Astrocyte (in vitro differentiated cells and primary cell): ENCODE measurements at regions not wholly inside any gene's neighbourhood (a gene's known extent, or its start where the extent isn't known, plus 50 kb on each side); places are given as distances from the start of the nearest gene placed in this dataset.

Experiments
- EZH2 ChIP-seq: IDR thresholded peaks from 2 replicates; pipeline ENCODE4 v1.6.1; 2012; ENCODE audit warnings: mild to moderate bottlenecking, low read length, inconsistent platforms; ENCODE audit not compliant: insufficient read depth
- TF ChIP-seq, protein P1 (sequence below): IDR thresholded peaks from 2 replicates; pipeline ENCODE4 v1.5.1; 2011; ENCODE audit warnings: low read depth, mild to moderate bottlenecking, inconsistent platforms, low read length, moderate library complexity; ENCODE audit not compliant: insufficient read depth

DNA sequence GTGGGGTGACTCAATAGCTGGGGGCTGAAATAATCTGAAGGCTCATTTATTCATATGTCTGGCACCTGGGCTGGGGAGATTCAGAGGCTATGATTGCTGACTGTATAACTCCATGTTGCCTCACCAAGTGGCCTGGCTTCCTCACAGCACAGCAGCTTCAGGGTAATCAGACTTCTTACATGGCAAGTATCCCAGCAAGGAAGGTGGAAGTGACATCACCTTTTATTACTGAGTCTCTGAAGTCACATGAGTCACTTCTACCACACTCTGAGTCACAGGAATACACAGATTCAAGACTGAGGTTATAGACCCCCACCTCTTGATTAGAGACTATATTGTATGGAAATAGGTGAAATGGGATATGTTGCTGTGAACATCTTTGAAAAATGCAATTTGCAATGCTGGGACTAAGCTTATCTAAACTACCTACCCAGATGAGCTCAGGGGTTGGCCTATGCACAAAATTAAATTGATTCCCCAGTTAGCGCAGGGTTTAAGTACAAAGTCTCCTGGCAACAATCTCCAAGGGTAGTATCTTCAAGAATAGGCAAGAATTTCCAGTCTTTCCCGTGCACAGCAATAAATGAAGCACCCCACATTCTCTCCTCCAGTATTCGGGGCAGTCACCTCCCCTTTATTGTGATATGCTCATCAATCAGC, 553.1 kb downstream of the LRRC70 start:
- TF ChIP-seq, protein P1, sequence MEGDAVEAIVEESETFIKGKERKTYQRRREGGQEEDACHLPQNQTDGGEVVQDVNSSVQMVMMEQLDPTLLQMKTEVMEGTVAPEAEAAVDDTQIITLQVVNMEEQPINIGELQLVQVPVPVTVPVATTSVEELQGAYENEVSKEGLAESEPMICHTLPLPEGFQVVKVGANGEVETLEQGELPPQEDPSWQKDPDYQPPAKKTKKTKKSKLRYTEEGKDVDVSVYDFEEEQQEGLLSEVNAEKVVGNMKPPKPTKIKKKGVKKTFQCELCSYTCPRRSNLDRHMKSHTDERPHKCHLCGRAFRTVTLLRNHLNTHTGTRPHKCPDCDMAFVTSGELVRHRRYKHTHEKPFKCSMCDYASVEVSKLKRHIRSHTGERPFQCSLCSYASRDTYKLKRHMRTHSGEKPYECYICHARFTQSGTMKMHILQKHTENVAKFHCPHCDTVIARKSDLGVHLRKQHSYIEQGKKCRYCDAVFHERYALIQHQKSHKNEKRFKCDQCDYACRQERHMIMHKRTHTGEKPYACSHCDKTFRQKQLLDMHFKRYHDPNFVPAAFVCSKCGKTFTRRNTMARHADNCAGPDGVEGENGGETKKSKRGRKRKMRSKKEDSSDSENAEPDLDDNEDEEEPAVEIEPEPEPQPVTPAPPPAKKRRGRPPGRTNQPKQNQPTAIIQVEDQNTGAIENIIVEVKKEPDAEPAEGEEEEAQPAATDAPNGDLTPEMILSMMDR = no peak
- no peak for TF ChIP-seq EZH2
